Common myeloid progenitor, CD34-positive (primary cell): ENCODE measurements at regions not wholly inside any gene's neighbourhood (a gene's known extent, or its start where the extent isn't known, plus 50 kb on each side); places are given as distances from the start of the nearest gene placed in this dataset.
A peak's percentile ranks its signal among the peaks of the same experiment; 100 is the strongest.

Source experiments
- CTCF ChIA-PET: fragments of 350-600 bp; sonication (Branson Sonifier 250); formaldehyde crosslinking; loops from one replicate; lab custom pipeline; 2021; ENCODE audit warnings: antibody characterized with exemption; lab: Charles Lee
- POLR2A ChIA-PET: fragments of 350-600 bp; sonication (Branson Sonifier 250); formaldehyde crosslinking; loops from one replicate; lab custom pipeline; 2021; ENCODE audit warnings: antibody characterized with exemption; lab: Charles Lee
- DNase-seq, 3 donors: peaks; one replicate each; pipeline versions ENCODE4 v3.0.0 to v3.0.0-alpha.2; 2013
- H3K27ac ChIP-seq, 2 experiments: 1 replicate in 1 of 2; 2 replicates in 1 of 2; pipeline ENCODE4 v1.7.0; 2013; ENCODE audit warnings: inconsistent platforms in 2 of 2, low read length in 2 of 2, mild to moderate bottlenecking in 2 of 2, low read depth in 1 of 2, moderate library complexity in 1 of 2; ENCODE audit not compliant: severe bottlenecking in 2 of 2, insufficient read depth in 1 of 2, poor library complexity in 1 of 2
- H3K27me3 ChIP-seq, 5 experiments: replicated peaks in 2 of 5; 1 replicate in 3 of 5; 2 replicates in 2 of 5; pipeline versions ENCODE4 v1.6.1 to v1.7.0; 2013; ENCODE audit warnings: low read length in 4 of 5, mild to moderate bottlenecking in 2 of 5, moderate library complexity in 2 of 5, inconsistent platforms in 1 of 5; ENCODE audit not compliant: insufficient read depth in 5 of 5, control insufficient read depth in 4 of 5
- H3K36me3 ChIP-seq, 4 experiments: 1 replicate in 2 of 4; 2 replicates in 2 of 4; pipeline versions ENCODE4 v1.6.1 to v1.7.0; 2013; ENCODE audit warnings: low read length in 3 of 4, control low read depth in 1 of 4, mild to moderate bottlenecking in 1 of 4; ENCODE audit not compliant: control insufficient read depth in 4 of 4, insufficient read depth in 4 of 4
- H3K4me1 ChIP-seq, 4 experiments: 1 replicate in 3 of 4; 2 replicates in 1 of 4; pipeline versions ENCODE4 v1.6.1 to v1.7.1; 2013; ENCODE audit warnings: low read length in 3 of 4, mild to moderate bottlenecking in 3 of 4, control low read depth in 1 of 4, inconsistent platforms in 1 of 4, moderate library complexity in 1 of 4; ENCODE audit not compliant: control insufficient read depth in 4 of 4, insufficient read depth in 4 of 4; ENCODE audit errors: control extremely low read depth in 1 of 4
- H3K4me3 ChIP-seq, 7 experiments: 1 replicate in 4 of 7; 2 replicates in 3 of 7; pipeline versions ENCODE4 v1.5.1 to v1.7.0; 2013; ENCODE audit warnings: mild to moderate bottlenecking in 7 of 7, low read length in 6 of 7, moderate library complexity in 6 of 7, inconsistent platforms in 2 of 7, low read depth in 2 of 7, control low read depth in 1 of 7; ENCODE audit not compliant: insufficient read depth in 4 of 7, control insufficient read depth in 1 of 7; ENCODE audit errors: extremely low read depth in 1 of 7
- H3K9me3 ChIP-seq, 5 experiments: 1 replicate in 4 of 5; 2 replicates in 1 of 5; pipeline versions ENCODE4 v1.6.1 to v1.7.1; 2013; ENCODE audit warnings: low read length in 4 of 5, mild to moderate bottlenecking in 2 of 5, inconsistent platforms in 1 of 5, low read depth in 1 of 5, moderate library complexity in 1 of 5; ENCODE audit not compliant: control insufficient read depth in 4 of 5, insufficient read depth in 2 of 5; ENCODE audit errors: control extremely low read depth in 1 of 5
- WGBS: methylation state at CpG from one replicate; pipeline ENCODE4 v1.1.5; 2013; ENCODE audit not compliant: insufficient coverage; 5-methylcytosine and 5-hydroxymethylcytosine counted together

DNA sequence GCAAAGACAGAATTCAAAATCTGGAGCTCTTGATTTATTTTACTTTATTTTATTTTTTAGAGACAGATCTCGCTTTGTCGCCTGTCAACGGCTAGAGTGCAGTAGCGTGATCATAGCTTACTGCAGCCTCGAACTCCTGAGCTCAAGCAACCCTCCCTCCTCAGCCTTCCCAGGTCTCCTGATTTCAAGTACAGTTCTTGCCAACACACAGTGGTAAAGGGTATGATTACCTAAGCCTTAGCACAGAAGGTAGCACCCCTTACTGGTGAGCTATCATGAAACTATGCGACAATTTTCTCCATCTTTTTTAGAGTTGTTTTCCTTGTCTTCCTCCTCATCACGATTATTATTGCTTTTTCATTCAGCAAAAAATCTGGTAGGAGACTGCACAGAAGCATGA is 94.3 kb upstream of the ETV6 start:
- CTCF ChIA-PET, result interaction anchor here (0.8 to 3.9 kb wide), 14 partner anchors 9 to 774 kb away, joined by 3 to 13 read pairs (median 4); no protein-coding TSS in a partner anchor
- no peak for DNase-seq
- no peaks in the 10 kb centered on the region for H3K9me3 ChIP-seq
- 91% methylated on average over 7 of the region's 7 CpGs for WGBS
- H3K36me3 ChIP-seq, result no peaks in the 10 kb centered on the region
- peaks cover 2 to 23% (median 7%) of the 10 kb centered on the region in 4 experiments for H3K4me1 ChIP-seq
- POLR2A ChIA-PET, result no interaction called here
- no peak overlapping the region for H3K27ac ChIP-seq
- no peak overlapping the region for H3K4me3 ChIP-seq
- no peaks in the 10 kb centered on the region for H3K27me3 ChIP-seq

DNA sequence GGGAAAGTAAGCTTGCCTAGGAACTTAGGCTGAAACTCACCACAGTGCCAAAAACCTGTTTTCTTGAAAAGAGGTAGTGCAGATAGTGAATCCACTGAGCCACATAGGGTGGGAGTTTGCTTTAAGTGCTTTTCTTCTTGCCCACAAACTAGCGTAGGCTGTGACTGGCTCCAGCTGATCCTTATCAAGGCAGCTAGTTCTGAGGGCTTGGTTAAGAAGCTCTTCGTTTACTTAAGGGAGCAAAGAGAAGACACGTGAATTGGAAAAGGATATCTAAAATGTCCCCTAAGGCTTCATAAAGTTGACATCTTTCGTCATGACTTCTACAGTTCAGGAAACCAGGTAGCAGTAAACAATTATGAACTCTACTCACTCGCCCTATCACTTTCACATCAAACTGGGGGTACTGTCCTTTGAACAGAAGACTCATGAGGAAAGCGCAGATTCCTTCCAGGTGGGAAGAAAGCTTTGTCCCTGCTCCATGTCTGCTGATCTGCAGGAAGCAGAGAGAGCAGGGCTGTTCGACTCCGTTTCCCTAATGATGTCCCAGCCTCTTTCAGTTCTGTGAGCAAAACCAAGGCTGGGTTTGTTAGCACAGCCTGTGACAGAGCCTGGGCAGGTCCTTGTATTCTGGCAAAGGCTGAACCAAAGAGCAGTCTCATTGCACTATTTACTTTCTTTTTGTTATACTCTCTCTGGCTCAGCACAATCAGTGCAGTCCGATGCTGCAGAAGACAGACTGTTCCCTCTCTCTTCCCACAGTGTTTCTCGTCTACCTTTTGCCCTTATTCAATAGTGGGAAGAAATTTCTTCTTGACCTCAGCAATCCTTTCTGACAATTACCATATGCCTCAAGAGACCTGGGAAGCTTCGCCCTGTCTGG is 93.5 kb upstream of the ETV6 start:
- peak overlapping the region in 2 of 7 experiments; percentile 40 to 45 for H3K4me3 ChIP-seq
- no peak overlapping the region for H3K27ac ChIP-seq
- ChIA-PET CTCF (interaction anchor here (0.8 to 3.9 kb wide), 10 partner anchors 8 to 54 kb away, joined by 3 to 13 read pairs (median 4); no protein-coding TSS in a partner anchor), POLR2A (no interaction called here)
- H3K27me3 ChIP-seq, result no peaks in the 10 kb centered on the region
- H3K9me3 ChIP-seq, result no peaks in the 10 kb centered on the region
- peaks cover 2 to 23% (median 7%) of the 10 kb centered on the region in 4 experiments for H3K4me1 ChIP-seq
- WGBS, result 58% methylated on average over 9 of the region's 11 CpGs
- peak in 2 of 3 donors; percentile 78 to 83 for DNase-seq
- H3K36me3 ChIP-seq, result no peaks in the 10 kb centered on the region

DNA sequence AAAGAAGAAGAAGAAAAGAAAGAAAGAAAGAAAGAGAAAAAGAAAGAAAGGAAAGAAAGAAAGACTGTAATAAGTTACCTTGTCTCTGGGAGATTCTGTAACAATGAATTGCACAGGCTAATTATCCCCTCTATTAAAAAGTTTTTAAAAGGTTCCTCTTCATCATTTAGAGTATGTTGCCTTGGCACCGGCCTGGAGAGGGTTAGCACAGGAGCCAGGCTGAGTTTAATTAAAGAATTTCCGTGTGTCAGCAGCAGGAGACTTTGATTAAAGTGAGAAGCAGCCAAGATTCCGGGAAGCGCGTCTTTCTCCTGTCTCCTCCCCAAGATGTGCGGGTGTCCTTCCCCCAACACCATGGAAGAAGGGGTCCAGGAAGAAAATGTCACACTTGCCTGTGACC is 92.8 kb upstream of the ETV6 start:
- Histone ChIP-seq H3K36me3 (no peaks in the 10 kb centered on the region), H3K27ac (no peak overlapping the region), H3K4me1 (peaks cover 2 to 23% (median 7%) of the 10 kb centered on the region in 4 experiments), H3K4me3 (no peak overlapping the region), H3K9me3 (no peaks in the 10 kb centered on the region), H3K27me3 (no peaks in the 10 kb centered on the region)
- ChIA-PET CTCF (interaction anchor here (0.9 to 3.9 kb wide), 3 partner anchors 11 to 477 kb away, joined by 4 to 12 read pairs (median 6); no protein-coding TSS in a partner anchor), POLR2A (no interaction called here)
- DNase-seq, result no peak
- WGBS, result 86% methylated on average over 6 of the region's 6 CpGs

DNA sequence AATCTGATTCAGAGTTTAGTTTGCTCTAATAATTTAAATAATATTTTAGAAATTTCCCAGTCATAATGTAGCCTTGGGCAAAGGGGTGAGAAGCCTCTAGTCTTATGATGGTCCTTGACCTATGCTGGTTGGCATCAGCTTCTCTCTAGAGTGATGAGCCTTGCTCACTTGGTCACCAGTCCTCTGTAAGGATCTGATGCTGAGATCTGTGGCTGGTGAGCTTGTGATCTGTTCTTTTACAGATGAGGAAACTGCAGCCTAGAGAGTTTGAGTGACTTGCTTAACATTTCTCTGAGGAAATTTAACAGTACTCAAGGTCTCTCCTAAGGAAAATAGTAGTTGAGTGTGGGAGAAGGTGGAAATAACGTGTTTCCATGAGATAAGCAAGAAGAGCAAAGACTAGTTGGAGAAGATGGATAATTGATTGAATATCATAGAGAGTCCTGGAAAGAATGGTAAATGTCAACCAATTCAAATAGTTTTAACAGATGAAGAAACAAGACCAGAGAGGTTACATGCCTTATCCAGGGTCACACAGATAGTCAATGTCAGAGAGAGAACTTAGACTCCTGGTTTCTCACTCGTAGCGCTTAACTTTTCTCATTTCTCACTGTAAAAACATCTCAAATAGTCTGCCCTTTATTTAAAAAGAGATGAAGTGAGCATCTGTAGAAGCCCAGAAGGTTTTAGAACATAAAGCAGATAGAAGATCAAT is 89.7 kb upstream of the ETV6 start:
- no peak overlapping the region for H3K27ac ChIP-seq
- no peaks in the 10 kb centered on the region for H3K9me3 ChIP-seq
- WGBS, result 100% methylated on average over 2 of the region's 3 CpGs
- no peak for DNase-seq
- CTCF ChIA-PET, result interaction anchor here (1.3 to 1.4 kb wide), 2 partner anchors 11 to 53 kb away, joined by 3 read pairs; no protein-coding TSS in a partner anchor
- H3K36me3 ChIP-seq, result no peaks in the 10 kb centered on the region
- H3K4me3 ChIP-seq, result no peak overlapping the region
- POLR2A ChIA-PET, result no interaction called here
- peaks cover 0 to 15% (median 4%) of the 10 kb centered on the region in 4 experiments for H3K4me1 ChIP-seq
- no peaks in the 10 kb centered on the region for H3K27me3 ChIP-seq

DNA sequence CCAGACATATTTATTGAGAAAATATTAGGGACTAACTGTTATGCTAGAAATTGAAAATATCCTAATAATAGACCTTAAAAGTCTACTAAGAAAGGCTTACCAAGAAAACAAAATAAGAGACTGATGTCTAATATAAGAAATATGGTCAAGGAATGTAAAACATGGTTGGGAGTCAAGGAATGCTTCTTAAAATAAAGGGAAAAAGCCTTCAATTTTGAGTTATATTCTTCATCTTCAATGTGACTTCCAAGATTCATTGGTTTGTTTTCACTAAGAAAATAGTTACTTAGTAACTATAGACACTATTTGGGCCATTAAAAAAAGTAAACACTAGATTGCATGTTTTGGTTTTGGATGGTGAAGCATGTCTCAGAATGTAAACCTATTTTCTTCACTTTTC is 88.1 kb upstream of the ETV6 start:
- Histone ChIP-seq H3K27me3 (no peaks in the 10 kb centered on the region), H3K9me3 (no peaks in the 10 kb centered on the region), H3K4me1 (no peaks in the 10 kb centered on the region), H3K4me3 (no peak overlapping the region), H3K36me3 (no peaks in the 10 kb centered on the region), H3K27ac (no peak overlapping the region)
- ChIA-PET CTCF (no interaction called here), POLR2A (no interaction called here)
- no peak for DNase-seq

DNA sequence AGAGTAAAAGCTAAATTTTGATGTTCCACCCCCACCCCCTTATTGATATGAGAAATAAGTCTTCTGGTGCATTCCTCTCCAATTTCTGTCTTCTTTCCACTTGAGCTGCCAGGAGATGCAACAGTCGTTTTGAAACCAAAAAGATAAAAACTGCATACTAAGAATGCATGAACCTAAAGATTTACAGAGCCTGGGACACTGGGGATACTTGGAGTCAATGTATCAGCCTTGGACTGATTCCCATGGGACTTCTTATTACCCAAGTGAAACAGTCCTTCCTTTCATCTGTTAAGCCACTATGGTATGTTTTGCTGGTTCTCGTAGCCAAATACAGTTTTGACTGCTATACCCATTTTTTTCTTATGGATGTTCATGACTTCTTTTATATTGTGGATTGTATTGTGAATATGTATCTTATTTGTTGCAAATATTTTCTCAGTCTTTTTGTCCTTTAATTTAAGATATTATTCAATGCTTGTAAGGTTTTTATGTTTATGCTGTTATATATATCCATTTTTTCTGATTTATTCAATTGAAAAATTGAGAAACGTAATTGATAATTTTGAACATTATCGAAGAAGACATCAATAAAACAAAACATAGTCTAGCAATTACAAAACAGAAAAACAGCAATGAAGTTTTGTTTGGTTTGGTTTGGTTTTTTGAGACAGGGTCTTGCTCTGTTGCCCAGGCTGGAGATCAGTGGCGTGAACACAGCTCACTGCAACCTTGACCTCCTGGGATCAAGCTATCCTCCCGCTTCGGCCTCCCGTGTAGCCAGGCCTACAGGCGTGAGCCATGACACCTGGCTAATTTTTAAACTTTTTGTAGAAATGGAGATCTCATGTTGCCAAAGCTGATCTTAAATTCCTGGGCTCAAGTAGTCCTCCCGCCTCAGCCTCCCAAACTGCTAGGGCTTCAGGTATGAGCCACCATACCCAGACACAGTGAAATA is 85.4 kb upstream of the ETV6 start:
- WGBS, result 97% methylated on average over 6 of the region's 10 CpGs
- ChIA-PET POLR2A (no interaction called here), CTCF (interaction anchor here (1.0 to 2.3 kb wide), 3 partner anchors 10 to 446 kb away, joined by 3 to 13 read pairs (median 6); no protein-coding TSS in a partner anchor)
- H3K27ac ChIP-seq, result no peak overlapping the region
- no peaks in the 10 kb centered on the region for H3K27me3 ChIP-seq
- H3K4me3 ChIP-seq, result no peak overlapping the region
- no peaks in the 10 kb centered on the region for H3K36me3 ChIP-seq
- DNase-seq, result no peak
- H3K9me3 ChIP-seq, result no peaks in the 10 kb centered on the region
- H3K4me1 ChIP-seq, result no peaks in the 10 kb centered on the region
